Peyer's patch (tissue), 4 donors: ENCODE measurements at regions not wholly inside any gene's neighbourhood (a gene's known extent, or its start where the extent isn't known, plus 50 kb on each side); places are given as distances from the start of the nearest gene placed in this dataset.

Source experiments
- DNase-seq, 3 donors: peaks; one replicate each; pipeline ENCODE4 v3.0.0-alpha.2; 2017 to 2019
- H3K27ac ChIP-seq, 4 donors: fragments of 200-600 bp; sonication (generic); one replicate each; pipeline ENCODE4 v1.5.1; 2016 to 2019
- H3K27me3 ChIP-seq, 2 donors: fragments of 200-600 bp; sonication (generic); one replicate each; pipeline ENCODE4 v1.5.1; 2019
- H3K36me3 ChIP-seq, 3 donors: fragments of 200-600 bp; sonication (generic); one replicate each; pipeline ENCODE4 v1.5.1; 2016 to 2019
- H3K4me1 ChIP-seq, 4 donors: fragments of 200-600 bp; sonication (generic); one replicate each; pipeline ENCODE4 v1.5.1; 2016 to 2019
- H3K4me3 ChIP-seq, 4 donors: fragments of 200-600 bp; sonication (generic); 1 replicate in 3 of 4; 2 replicates in 1 of 4; pipeline ENCODE4 v1.5.1; 2016 to 2019; ENCODE audit warnings: mild to moderate bottlenecking in 1 of 4
- H3K9me3 ChIP-seq, 4 donors: fragments of 200-600 bp; sonication (generic); one replicate each; pipeline ENCODE4 v1.5.1; 2016 to 2019; ENCODE audit warnings: mild to moderate bottlenecking in 1 of 4
- CTCF ChIP-seq, 6 experiments: fragments of 450-650 bp in 4 of 6; fragments of 200-600 bp in 2 of 6; sonication (generic) in 1 of 6; IDR thresholded peaks; one replicate each; pipeline ENCODE4 v1.5.1; 2017 to 2019; ENCODE audit warnings: antibody characterized with exemption in 6 of 6, mild to moderate bottlenecking in 3 of 6, moderate library complexity in 1 of 6
- POLR2A ChIP-seq, 2 donors: fragments of 450-650 bp; IDR thresholded peaks; one replicate each; pipeline ENCODE4 v1.5.1; 2017; ENCODE audit warnings: antibody characterized with exemption in 2 of 2, mild to moderate bottlenecking in 2 of 2, moderate library complexity in 2 of 2

- H3K36me3 ChIP-seq, result no peaks in the 10 kb centered on the region
- no peaks in the 10 kb centered on the region for H3K27me3 ChIP-seq
- no peak overlapping the region for H3K27ac ChIP-seq
- no peaks in the 10 kb centered on the region for H3K9me3 ChIP-seq
- no peak overlapping the region for H3K4me3 ChIP-seq
- TF ChIP-seq CTCF (IDR thresholded peaks at IDR 0.05) (no peak), POLR2A (IDR thresholded peaks at IDR 0.05) (no peak)
- DNase-seq, result no peak
- no peaks in the 10 kb centered on the region for H3K4me1 ChIP-seq
Observed at GRCh38 chr1:172809750-172810149, 150.8 kb downstream of the FASLG start.

GRCh38 chr1:172810480-172811175 is 151.7 kb downstream of the FASLG start:
- no peaks in the 10 kb centered on the region for H3K27me3 ChIP-seq
- no peak overlapping the region for H3K4me3 ChIP-seq
- no peaks in the 10 kb centered on the region for H3K36me3 ChIP-seq
- DNase-seq, result no peak
- no peaks in the 10 kb centered on the region for H3K9me3 ChIP-seq
- H3K27ac ChIP-seq, result no peak overlapping the region
- TF ChIP-seq CTCF (IDR thresholded peaks at IDR 0.05), result no peak
- no peak for TF ChIP-seq POLR2A (IDR thresholded peaks at IDR 0.05)
- no peaks in the 10 kb centered on the region for H3K4me1 ChIP-seq

- H3K27me3 ChIP-seq, result no peaks in the 10 kb centered on the region
- no peak for DNase-seq
- no peaks in the 10 kb centered on the region for H3K4me1 ChIP-seq
- H3K27ac ChIP-seq, result no peak overlapping the region
- H3K4me3 ChIP-seq, result no peak overlapping the region
- no peak for TF ChIP-seq CTCF (IDR thresholded peaks at IDR 0.05)
- TF ChIP-seq POLR2A (IDR thresholded peaks at IDR 0.05), result no peak
- no peaks in the 10 kb centered on the region for H3K9me3 ChIP-seq
- H3K36me3 ChIP-seq, result no peaks in the 10 kb centered on the region
Observed at GRCh38 chr1:172811694-172812093, 152.8 kb downstream of the FASLG start.

GRCh38 chr1:172812118-172812517 is 153.2 kb downstream of the FASLG start:
- DNase-seq, result no peak
- no peaks in the 10 kb centered on the region for H3K9me3 ChIP-seq
- H3K36me3 ChIP-seq, result no peaks in the 10 kb centered on the region
- no peaks in the 10 kb centered on the region for H3K27me3 ChIP-seq
- no peaks in the 10 kb centered on the region for H3K4me1 ChIP-seq
- H3K4me3 ChIP-seq, result no peak overlapping the region
- H3K27ac ChIP-seq, result no peak overlapping the region
- TF ChIP-seq POLR2A (IDR thresholded peaks at IDR 0.05), result no peak
- TF ChIP-seq CTCF (IDR thresholded peaks at IDR 0.05), result no peak

- H3K27ac ChIP-seq, result no peak overlapping the region
- no peaks in the 10 kb centered on the region for H3K9me3 ChIP-seq
- no peaks in the 10 kb centered on the region for H3K4me1 ChIP-seq
- no peaks in the 10 kb centered on the region for H3K36me3 ChIP-seq
- no peak for DNase-seq
- no peaks in the 10 kb centered on the region for H3K27me3 ChIP-seq
- no peak for TF ChIP-seq CTCF (IDR thresholded peaks at IDR 0.05)
- TF ChIP-seq POLR2A (IDR thresholded peaks at IDR 0.05), result no peak
- H3K4me3 ChIP-seq, result no peak overlapping the region
Observed at GRCh38 chr1:172813330-172813729, 154.4 kb downstream of the FASLG start.

- TF ChIP-seq CTCF (IDR thresholded peaks at IDR 0.05), result no peak
- no peak for TF ChIP-seq POLR2A (IDR thresholded peaks at IDR 0.05)
- no peaks in the 10 kb centered on the region for H3K36me3 ChIP-seq
Observed at GRCh38 chr1:172814428-172814827, 155.5 kb downstream of the FASLG start.

More at GRCh38 chr1:172814428-172814827, 155.5 kb downstream of the FASLG start:
- Histone ChIP-seq H3K9me3 (no peaks in the 10 kb centered on the region), H3K27me3 (no peaks in the 10 kb centered on the region), H3K27ac (no peak overlapping the region), H3K4me3 (no peak overlapping the region), H3K4me1 (no peaks in the 10 kb centered on the region)
- no peak for DNase-seq
